SK-N-MC (cell line): ENCODE measurements at regions not wholly inside any gene's neighbourhood (a gene's known extent, or its start where the extent isn't known, plus 50 kb on each side); places are given as distances from the start of the nearest gene placed in this dataset.
"Not testable (repeated sequence)": the region's sequence is repeated elsewhere in the genome, so short reads cannot be mapped to it uniquely, and the experiment has no call there.

Experiments used
- DNase-seq: peaks from one replicate; pipeline ENCODE4 v3.0.0-alpha.2; 2011; ENCODE audit warnings: low read depth, low spot score
- H3K27ac ChIP-seq: fragments of 200-600 bp; sonication (generic); 2 replicates; pipeline ENCODE4 v1.5.1; 2016; ENCODE audit warnings: mixed run types
- H3K36me3 ChIP-seq: fragments of 200-600 bp; sonication (generic); 2 replicates; pipeline ENCODE4 v1.6.1; 2017; ENCODE audit warnings: antibody characterized with exemption, low read length, mixed read lengths; ENCODE audit not compliant: insufficient read depth
- H3K4me3 ChIP-seq: fragments of 200-600 bp; sonication (generic); 2 replicates; pipeline ENCODE4 v1.5.1; 2016
- H3K9ac ChIP-seq: fragments of 200-600 bp; sonication (generic); 2 replicates; pipeline ENCODE4 v1.8.0; 2017; ENCODE audit warnings: mixed run types, mixed read lengths; ENCODE audit not compliant: insufficient read length
- H3K9me3 ChIP-seq: fragments of 200-600 bp; sonication (generic); 2 replicates; pipeline ENCODE4 v1.6.1; 2017; ENCODE audit warnings: low read depth, mild to moderate bottlenecking, antibody characterized with exemption, low read length, moderate library complexity, mixed read lengths
- EZH2 ChIP-seq: fragments of 200-600 bp; sonication (generic); IDR thresholded peaks from one replicate; pipeline ENCODE4 v1.6.1; 2017; ENCODE audit warnings: antibody characterized with exemption
- FOXP2 ChIP-seq: optimal IDR thresholded peaks from 2 replicates; pipeline ENCODE3; 2011; ENCODE audit warnings: mild to moderate bottlenecking, moderate library complexity; ENCODE audit not compliant: insufficient read depth; ENCODE audit errors: extremely low read length, control extremely low read depth
- POLR2AphosphoS5 ChIP-seq: IDR thresholded peaks from 2 replicates; pipeline ENCODE4 v1.6.1; 2012; ENCODE audit warnings: mild to moderate bottlenecking, low read depth, low read length, borderline replicate concordance

GRCh38 chr2:111534910-111535352 lies 349.1 kb downstream of the ANAPC1 start:
- no peaks in the 10 kb centered on the region for H3K9me3 ChIP-seq
- peak overlapping the region; percentile 9; the same call in 1 of the 2 replicates for H3K27ac ChIP-seq
- no peak for DNase-seq
- H3K36me3 ChIP-seq, result no peaks in the 10 kb centered on the region
- H3K4me3 ChIP-seq, result peak overlapping the region; percentile 47; the same call in 1 of the 2 replicates
- TF ChIP-seq EZH2 (no peak), FOXP2 (peak; percentile 2)
- peak overlapping the region; percentile 26 for H3K9ac ChIP-seq

GRCh38 chr2:111535404-111535803 lies 348.6 kb downstream of the ANAPC1 start:
- Histone ChIP-seq H3K9me3 (no peaks in the 10 kb centered on the region), H3K36me3 (no peaks in the 10 kb centered on the region), H3K9ac (no peak overlapping the region), H3K27ac (peak overlapping the region; percentile 9; the same call in 1 of the 2 replicates), H3K4me3 (no peak overlapping the region)
- no peak for TF ChIP-seq FOXP2
- TF ChIP-seq POLR2AphosphoS5, result no peak
- no peak for TF ChIP-seq EZH2
- DNase-seq, result no peak

- no peak for DNase-seq
- no peaks in the 10 kb centered on the region for H3K36me3 ChIP-seq
- TF ChIP-seq EZH2 (no peak), FOXP2 (no peak), POLR2AphosphoS5 (no peak)
- no peak overlapping the region for H3K9ac ChIP-seq
- no peak overlapping the region for H3K27ac ChIP-seq
- H3K4me3 ChIP-seq, result no peak overlapping the region
- no peaks in the 10 kb centered on the region for H3K9me3 ChIP-seq
Measured at GRCh38 chr2:111537078-111537655, 346.8 kb downstream of the ANAPC1 start.

GRCh38 chr2:111539991-111540390 lies 344.0 kb downstream of the ANAPC1 start:
- not testable (repeated sequence) for H3K9me3 ChIP-seq, H3K9ac ChIP-seq, H3K27ac ChIP-seq, H3K4me3 ChIP-seq, H3K36me3 ChIP-seq, DNase-seq

- DNase-seq, H3K4me3 ChIP-seq, H3K9ac ChIP-seq, H3K27ac ChIP-seq, H3K36me3 ChIP-seq, H3K9me3 ChIP-seq: not testable (repeated sequence)
Measured at GRCh38 chr2:111542120-111542774, 341.7 kb downstream of the ANAPC1 start.

GRCh38 chr2:111544006-111544405 lies 340.0 kb downstream of the ANAPC1 start:
- H3K9me3 ChIP-seq, H3K36me3 ChIP-seq, H3K27ac ChIP-seq, DNase-seq, H3K9ac ChIP-seq, H3K4me3 ChIP-seq: not testable (repeated sequence)

- DNase-seq, H3K9ac ChIP-seq, H3K4me3 ChIP-seq, H3K36me3 ChIP-seq, H3K9me3 ChIP-seq, H3K27ac ChIP-seq: not testable (repeated sequence)
Measured at GRCh38 chr2:111545723-111546431, 338.1 kb downstream of the ANAPC1 start.

GRCh38 chr2:111546578-111546977 lies 337.4 kb downstream of the ANAPC1 start:
- H3K9ac ChIP-seq, H3K9me3 ChIP-seq, DNase-seq, H3K36me3 ChIP-seq, H3K4me3 ChIP-seq, H3K27ac ChIP-seq: not testable (repeated sequence)

- not testable (repeated sequence) for H3K9ac ChIP-seq, H3K9me3 ChIP-seq, H3K27ac ChIP-seq, H3K36me3 ChIP-seq, H3K4me3 ChIP-seq, DNase-seq
Measured at GRCh38 chr2:111549174-111549573, 334.8 kb downstream of the ANAPC1 start.

GRCh38 chr2:111551428-111551827 lies 332.6 kb downstream of the ANAPC1 start:
- H3K9ac ChIP-seq, H3K9me3 ChIP-seq, H3K27ac ChIP-seq, H3K4me3 ChIP-seq, H3K36me3 ChIP-seq, DNase-seq: not testable (repeated sequence)

- H3K27ac ChIP-seq, DNase-seq, H3K4me3 ChIP-seq, H3K36me3 ChIP-seq, H3K9me3 ChIP-seq, H3K9ac ChIP-seq: not testable (repeated sequence)
Measured at GRCh38 chr2:111552625-111553024, 331.4 kb downstream of the ANAPC1 start.

GRCh38 chr2:111559301-111559700 lies 324.7 kb downstream of the ANAPC1 start:
- H3K9ac ChIP-seq, H3K36me3 ChIP-seq, H3K27ac ChIP-seq, H3K4me3 ChIP-seq, H3K9me3 ChIP-seq, DNase-seq: not testable (repeated sequence)

GRCh38 chr2:111559814-111560213 lies 324.2 kb downstream of the ANAPC1 start:
- not testable (repeated sequence) for H3K27ac ChIP-seq, H3K9ac ChIP-seq, H3K4me3 ChIP-seq, H3K9me3 ChIP-seq, H3K36me3 ChIP-seq, DNase-seq
